ENCODE measurements at regions not wholly inside any gene's neighbourhood (a gene's known extent, or its start where the extent isn't known, plus 50 kb on each side); places are given as distances from the start of the nearest gene placed in this dataset.
"Not testable (repeated sequence)": the region's sequence is repeated elsewhere in the genome, so short reads cannot be mapped to it uniquely, and the experiment has no call there.

DNA sequence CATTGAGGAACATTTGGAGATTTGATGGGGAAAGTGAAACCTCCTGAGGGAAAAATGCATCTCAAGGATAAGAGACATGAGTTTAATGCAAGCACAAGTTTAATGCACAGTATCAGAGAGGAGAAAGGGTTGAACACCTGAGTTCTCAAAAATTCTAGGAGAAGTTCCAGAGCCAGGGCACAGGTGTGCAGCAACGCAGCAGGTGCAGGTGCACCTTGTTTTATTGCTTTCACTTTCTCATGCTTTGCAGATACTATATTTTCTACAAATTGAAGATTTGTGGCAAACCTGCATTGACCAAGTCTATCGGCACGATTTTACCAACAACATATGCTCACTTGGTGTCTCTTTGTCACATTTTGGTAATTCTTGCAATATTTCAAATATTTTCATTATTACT, 267.6 kb upstream of the HNRNPA3 start:
- intact Hi-C loops (cut with DNase I), result no loop called here
- no peak for DNase-seq
- 88% methylated on average over 3 of the region's 3 CpGs for WGBS, 2 donors
- Histone ChIP-seq H3K4me3 (no peak overlapping the region), H3K27me3 (peaks cover 0 to 13% (median 0%) of the 10 kb centered on the region in 7 donors), H3K27ac (no peak overlapping the region), H3K4me1 (no peaks in the 10 kb centered on the region), H3K36me3 (no peaks in the 10 kb centered on the region), H3K9me3 (peaks cover 0 to 8% (median 0%) of the 10 kb centered on the region in 11 donors)
- TF ChIP-seq, protein P1, sequence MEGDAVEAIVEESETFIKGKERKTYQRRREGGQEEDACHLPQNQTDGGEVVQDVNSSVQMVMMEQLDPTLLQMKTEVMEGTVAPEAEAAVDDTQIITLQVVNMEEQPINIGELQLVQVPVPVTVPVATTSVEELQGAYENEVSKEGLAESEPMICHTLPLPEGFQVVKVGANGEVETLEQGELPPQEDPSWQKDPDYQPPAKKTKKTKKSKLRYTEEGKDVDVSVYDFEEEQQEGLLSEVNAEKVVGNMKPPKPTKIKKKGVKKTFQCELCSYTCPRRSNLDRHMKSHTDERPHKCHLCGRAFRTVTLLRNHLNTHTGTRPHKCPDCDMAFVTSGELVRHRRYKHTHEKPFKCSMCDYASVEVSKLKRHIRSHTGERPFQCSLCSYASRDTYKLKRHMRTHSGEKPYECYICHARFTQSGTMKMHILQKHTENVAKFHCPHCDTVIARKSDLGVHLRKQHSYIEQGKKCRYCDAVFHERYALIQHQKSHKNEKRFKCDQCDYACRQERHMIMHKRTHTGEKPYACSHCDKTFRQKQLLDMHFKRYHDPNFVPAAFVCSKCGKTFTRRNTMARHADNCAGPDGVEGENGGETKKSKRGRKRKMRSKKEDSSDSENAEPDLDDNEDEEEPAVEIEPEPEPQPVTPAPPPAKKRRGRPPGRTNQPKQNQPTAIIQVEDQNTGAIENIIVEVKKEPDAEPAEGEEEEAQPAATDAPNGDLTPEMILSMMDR (IDR thresholded peaks at IDR 0.05), result no peak
- no peak for ATAC-seq

DNA sequence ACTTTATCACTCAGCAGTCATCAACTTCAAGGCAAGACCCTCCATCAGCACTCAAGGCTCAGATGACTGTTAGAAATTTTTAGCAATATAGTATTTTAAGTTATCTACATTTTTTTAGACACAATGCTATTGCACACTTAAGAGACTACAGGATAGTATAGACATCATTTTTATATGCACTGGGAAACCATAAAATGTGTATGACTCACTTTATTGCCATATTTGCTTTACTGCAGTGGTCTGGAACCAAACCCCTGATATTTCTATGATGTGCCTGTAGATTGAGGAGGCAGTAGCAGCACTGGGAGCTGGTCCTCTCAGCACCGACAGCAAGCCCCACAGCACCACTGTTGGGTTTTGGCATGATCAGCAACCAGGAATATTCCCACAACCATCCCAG, 264.8 kb upstream of the HNRNPA3 start:
- TF ChIP-seq, protein P1 (IDR thresholded peaks at IDR 0.05), result no peak
- 74 to 79% methylated on average over 1 of the region's 1 CpG for WGBS, 2 donors

DNA sequence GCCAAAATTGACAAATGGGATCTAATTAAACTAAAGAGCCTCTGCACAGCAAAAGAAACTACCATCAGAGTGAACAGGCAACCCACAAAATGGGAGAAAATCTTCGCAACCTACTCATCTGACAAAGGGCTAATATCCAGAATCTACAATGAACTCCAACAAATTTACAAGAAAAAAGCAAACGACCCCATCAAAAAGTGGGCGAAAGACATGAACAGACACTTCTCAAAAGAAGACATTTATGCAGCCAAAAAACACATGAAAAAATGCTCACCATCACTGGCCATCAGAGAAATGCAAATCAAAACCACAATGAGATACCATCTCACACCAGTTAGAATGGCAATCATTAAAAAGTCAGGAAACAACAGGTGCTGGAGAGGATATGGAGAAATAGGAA, 261.4 kb upstream of the HNRNPA3 start:
- H3K4me3 ChIP-seq; H3K27me3 ChIP-seq; H3K4me1 ChIP-seq; DNase-seq; ATAC-seq; H3K36me3 ChIP-seq; intact Hi-C loops (cut with DNase I); H3K27ac ChIP-seq: not testable (repeated sequence)
- 80 to 92% methylated on average over 3 of the region's 3 CpGs for WGBS, 2 donors
- peaks cover 0 to 14% (median 0%) of the 10 kb centered on the region in 11 donors for H3K9me3 ChIP-seq

More for the DNA sequence above, 264.8 kb upstream of the HNRNPA3 start:
- H3K36me3 ChIP-seq, result no peaks in the 10 kb centered on the region
- H3K27ac ChIP-seq, result no peak overlapping the region
- H3K9me3 ChIP-seq, result peaks cover 0 to 14% (median 0%) of the 10 kb centered on the region in 11 donors
- no peaks in the 10 kb centered on the region for H3K4me1 ChIP-seq
- DNase-seq (no peak), ATAC-seq (no peak)
- H3K4me3 ChIP-seq, result no peak overlapping the region
- intact Hi-C loops (cut with DNase I), result no loop called here
- H3K27me3 ChIP-seq, result peaks cover 0 to 9% (median 0%) of the 10 kb centered on the region in 7 donors

DNA sequence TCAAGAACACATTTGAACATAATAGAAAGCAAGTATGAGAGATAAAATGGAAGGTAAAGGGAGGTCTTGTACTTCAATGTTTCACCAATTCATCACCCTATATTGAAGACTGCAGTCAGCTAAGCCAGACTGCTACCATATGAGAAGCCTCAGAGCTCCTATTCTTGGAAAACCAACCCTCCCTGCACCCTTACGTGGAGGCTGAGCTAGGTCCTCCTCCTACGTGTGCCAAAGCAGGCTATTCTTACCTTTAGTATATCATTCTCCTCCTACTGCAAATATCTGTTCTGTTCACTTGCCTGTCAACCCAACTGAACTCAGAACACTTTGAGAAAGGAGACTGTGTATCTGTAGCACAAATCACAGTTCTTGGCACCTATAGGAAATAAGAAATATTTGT, 255.8 kb upstream of the HNRNPA3 start:
- H3K4me1 ChIP-seq, result no peaks in the 10 kb centered on the region
- TF ChIP-seq, protein P1 (IDR thresholded peaks at IDR 0.05), result no peak
- 35 to 51% methylated on average over 2 of the region's 2 CpGs for whole genome bisulfite sequencing, 2 donors
- peaks cover 0 to 22% (median 4%) of the 10 kb centered on the region in 7 donors for H3K27me3 ChIP-seq
- no peak overlapping the region for H3K4me3 ChIP-seq
- no peaks in the 10 kb centered on the region for H3K36me3 ChIP-seq
- ATAC-seq, result no peak
- H3K9me3 ChIP-seq, result no peaks in the 10 kb centered on the region
- intact Hi-C loops (cut with DNase I), result no loop called here
- no peak overlapping the region for H3K27ac ChIP-seq
- no peak for DNase-seq

DNA sequence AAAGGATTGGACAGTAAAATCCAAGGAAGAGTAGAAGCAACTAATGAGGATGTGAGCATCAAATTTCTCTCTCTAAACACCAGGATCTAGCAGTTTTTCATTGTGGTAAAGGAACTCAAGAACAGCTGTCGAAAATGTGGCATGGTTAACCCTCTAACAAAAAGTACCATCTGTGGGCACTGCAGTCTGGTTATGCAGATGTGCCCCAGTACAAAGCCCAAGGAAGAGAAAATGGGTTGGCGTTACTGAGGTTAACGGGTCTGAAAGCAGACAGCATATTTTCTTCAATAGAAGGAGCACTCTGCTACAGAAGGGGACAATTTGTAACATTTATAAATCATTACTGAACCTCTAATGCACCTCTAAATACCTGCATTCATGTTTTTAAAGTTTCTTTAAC, 253.0 kb upstream of the HNRNPA3 start:
- intact Hi-C loops (cut with DNase I), result no loop called here
- DNase-seq (no peak), ATAC-seq (no peak)
- Histone ChIP-seq H3K4me3 (no peak overlapping the region), H3K9me3 (no peaks in the 10 kb centered on the region), H3K27me3 (peaks cover 0 to 36% (median 12%) of the 10 kb centered on the region in 7 donors), H3K4me1 (no peaks in the 10 kb centered on the region), H3K27ac (no peak overlapping the region), H3K36me3 (no peaks in the 10 kb centered on the region)
- 82 to 85% methylated on average over 3 of the region's 3 CpGs for WGBS, 2 donors
- TF ChIP-seq, protein P1 (IDR thresholded peaks at IDR 0.05), result no peak

All from heart right ventricle (tissue), 16 donors.